Stimulated activated CD4-positive, alpha-beta T cell treated with anti-CD3 and anti-CD28 coated beads, Interleukin-2, amount 100 ng/mL, for 24 hours (primary cell): ENCODE measurements at regions not wholly inside any gene's neighbourhood (a gene's known extent, or its start where the extent isn't known, plus 50 kb on each side); places are given as distances from the start of the nearest gene placed in this dataset.
"Not testable (repeated sequence)": the region's sequence is repeated elsewhere in the genome, so short reads cannot be mapped to it uniquely, and the experiment has no call there.

Source experiments
- DNase-seq, 2 donors: peaks; one replicate each; pipeline ENCODE4 v3.0.0-alpha.2; 2020

DNA sequence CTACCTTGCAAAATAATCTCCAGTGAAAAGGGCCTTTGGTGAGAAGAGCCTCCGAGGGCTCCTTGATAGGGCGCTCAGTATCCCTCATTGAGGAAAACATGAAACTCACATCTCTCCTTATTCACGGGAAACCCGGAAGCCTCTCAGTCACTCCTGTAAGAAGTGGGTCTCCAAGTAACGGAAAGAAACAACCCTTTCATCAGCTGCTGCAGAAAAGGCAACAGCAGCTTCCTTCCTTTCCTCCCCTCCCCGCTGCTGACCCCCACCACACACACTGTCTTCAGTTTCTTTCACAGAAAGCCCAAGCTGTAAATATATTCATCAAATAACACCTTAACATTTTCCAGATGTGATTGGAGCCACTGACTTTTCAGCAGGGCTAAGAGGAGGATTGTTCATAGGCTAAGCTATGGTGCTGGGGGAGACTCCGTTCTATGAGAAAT, 81.4 kb downstream of the C9orf152 start:
- DNase-seq: no peak

DNA sequence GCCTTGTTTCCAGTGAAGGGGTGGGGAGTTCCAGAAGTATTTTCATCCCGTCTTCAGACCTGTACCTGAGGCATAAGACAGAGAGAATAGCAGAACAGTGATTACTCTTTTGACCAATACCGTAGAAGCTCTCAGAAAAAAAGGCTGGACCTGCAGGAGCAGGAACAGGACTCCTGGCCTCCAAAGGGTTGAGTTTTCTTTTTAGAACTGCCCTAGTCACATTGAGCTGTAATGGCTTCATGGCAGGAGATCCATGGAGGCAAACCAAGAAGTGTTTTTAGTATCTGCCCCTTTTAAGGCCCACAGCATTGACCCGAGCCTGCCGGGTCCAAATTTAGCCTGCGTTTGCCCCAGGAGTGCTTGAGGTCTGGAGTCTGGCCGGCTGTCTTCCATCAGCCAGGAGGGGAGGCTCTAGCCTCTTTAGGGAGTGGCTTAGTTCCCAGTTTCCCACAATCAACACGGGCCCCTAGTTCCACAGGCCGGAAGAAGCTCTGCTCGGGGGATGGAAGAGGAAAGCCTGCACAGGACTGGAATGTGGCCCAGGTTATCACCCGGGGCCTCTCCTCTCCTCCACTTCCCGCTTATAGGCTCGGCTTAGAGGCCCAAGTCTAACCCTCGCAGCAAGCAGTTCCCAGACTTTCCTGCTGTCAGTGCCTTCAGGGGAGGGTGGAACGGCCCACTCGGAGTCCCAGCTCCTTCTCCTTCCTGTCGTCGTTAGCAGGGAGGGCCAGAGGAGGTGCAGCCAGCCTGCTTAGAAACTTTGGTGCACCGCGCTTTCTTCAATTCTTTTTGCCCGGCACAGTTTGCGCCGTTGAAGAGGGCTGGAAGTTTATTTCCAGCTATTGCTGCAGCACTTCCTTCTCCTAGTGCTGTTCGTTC, 80.7 kb downstream of the C9orf152 start:
- DNase-seq: no peak

DNA sequence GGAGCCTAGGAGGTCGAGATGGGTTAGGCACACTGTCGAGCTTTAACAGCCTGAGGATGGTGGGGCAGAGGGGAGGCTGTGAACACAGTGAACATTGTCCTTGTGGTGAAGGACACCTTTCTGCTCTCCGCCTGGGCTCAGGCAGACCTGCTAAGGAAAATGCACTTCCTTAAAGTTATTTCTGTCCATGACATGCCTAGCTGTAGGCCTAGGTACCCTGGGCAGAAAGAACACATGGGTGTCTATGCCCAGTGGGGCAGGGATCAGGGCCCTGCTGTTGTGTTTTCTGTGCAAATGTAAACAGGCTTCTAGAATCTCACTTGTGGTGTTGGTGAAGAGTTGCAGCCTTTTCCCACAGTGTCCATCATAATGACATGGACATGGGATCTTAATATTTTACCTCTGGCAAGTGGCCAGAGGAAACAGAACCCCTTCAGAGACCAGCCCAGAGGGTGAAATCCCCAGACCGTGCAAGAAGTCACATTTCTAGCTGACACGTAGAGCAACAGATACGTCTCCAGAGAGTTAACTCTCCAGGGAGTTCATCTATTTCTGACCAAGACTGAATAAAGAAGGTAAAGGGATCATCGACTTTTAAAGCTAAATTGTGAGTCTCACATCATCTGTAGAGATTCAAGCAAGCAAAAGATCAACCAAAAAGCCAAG, 79.2 kb downstream of the C9orf152 start:
- DNase-seq: no peak

DNA sequence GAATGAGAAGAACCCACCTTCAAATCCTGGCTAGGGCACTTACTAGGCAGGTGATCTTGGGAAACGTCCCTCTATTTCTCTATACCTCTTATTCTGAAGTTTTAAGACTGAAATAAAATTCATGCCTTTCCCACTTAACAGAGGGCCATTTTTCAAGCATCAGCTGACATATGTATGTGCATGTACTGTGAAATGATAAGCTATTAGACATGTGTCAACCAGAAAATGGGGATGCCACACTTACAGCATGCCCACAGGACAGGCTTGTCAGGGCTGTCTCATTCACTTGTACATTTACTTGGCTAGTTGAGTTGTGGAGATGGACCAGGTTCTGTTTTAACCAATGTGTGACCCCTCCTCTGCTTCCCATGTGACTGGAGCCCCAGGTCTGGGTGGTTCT, 78.5 kb downstream of the C9orf152 start:
- no peak for DNase-seq

DNA sequence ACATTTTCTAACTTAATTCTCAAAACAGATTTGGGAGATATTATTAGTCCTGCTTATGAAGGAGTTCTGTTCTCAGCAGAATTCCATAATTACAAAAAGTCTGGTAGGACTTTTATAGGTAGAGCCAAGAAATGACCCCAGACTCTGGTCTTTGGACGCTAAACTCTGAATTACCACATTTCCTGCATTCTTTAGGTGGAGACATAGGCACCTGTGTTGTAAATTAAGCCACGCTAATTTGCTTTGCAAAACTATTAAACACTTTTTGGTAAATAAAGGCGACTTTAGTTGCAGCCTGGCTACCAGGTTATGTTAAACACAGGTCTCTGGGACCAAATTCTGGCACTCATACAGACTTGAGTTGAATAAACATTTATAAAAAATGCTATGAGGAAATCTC, 77.7 kb downstream of the C9orf152 start:
- no peak for DNase-seq

DNA sequence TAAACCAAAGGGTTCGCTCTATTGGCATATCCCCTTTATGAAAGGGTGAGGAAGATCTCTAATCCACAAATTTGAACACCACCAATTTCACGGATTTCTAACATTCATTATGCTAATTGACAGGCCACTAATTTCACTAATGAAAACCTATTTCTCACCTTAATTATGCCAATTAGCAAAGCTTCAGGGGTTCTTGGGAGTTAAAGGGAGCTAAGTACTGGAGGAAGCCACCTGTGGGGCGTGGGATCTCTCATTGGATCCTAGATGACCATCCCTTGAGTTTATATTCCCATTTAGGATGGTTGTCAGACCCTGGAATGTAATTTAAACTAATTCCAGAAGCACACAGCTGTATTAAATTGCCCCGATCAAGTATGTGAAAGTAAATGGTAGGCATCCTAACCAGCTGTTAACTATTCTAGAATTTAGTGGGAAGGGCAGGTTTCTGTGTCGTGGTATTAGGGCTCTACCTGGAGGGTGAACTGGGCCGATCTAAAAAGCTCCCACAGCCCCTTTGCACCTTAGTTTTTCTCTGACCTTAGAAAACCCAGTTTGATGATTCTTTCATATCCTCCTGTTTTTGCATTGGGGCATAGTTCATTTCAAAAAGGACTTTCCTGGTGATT, 77.1 kb downstream of the C9orf152 start:
- DNase-seq: no peak

DNA sequence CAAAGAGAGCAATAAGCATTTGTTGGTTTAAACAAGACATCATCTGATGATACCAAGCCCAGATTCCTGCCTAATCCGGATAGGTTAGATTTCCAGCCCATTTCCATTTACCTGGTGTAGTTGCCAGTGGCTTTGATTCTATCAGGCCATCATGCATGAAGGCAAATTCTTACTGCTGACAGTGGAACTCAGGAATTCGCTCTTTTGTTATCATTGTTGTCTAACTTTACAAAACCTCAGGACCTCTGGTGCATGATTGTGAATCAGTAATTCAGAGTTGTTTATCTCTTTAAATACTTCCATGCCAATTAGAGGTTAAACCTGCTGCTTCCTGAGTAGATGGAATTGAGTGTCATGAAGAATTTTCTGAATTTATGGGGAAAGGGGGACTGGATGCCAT, 76.5 kb downstream of the C9orf152 start:
- no peak for DNase-seq

DNA sequence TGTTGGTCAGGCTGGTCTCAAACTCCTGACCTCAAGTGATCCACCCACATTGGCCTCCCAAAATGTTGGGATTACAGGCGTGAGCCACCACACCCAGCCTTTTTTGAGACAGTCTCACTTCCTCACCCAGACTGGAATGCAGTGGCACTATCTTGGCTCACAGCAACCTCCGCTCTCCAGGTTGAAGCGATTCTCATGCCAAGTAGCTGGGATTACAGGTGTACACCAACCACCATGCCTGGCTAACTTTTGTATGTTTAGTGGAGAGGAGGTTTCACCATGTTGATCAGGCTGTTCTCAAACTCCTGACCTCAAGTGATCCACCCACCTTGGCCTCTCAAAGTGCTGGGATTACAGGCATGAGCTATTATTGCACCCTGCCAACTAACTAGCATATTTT, 75.4 kb downstream of the C9orf152 start:
- not testable (repeated sequence) for DNase-seq

DNA sequence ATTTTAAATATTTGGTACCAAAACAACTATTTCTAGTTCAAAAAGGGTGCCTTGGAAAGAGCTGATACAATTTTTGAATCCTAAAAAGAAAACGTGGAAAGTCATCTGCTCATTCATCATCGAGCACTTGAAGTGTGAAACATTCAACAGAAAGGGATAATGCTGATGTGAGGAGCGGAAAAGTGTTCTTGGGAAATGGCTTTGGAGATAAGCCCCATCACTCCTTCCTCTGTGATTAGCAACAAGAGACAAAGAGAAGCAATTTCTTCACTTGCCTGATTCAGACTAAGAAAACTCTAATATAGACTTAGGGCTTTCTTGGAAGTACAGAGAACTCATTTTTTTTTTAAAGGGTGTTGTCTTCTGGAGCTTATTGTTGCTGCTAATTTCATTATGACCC, 74.9 kb downstream of the C9orf152 start:
- no peak for DNase-seq

DNA sequence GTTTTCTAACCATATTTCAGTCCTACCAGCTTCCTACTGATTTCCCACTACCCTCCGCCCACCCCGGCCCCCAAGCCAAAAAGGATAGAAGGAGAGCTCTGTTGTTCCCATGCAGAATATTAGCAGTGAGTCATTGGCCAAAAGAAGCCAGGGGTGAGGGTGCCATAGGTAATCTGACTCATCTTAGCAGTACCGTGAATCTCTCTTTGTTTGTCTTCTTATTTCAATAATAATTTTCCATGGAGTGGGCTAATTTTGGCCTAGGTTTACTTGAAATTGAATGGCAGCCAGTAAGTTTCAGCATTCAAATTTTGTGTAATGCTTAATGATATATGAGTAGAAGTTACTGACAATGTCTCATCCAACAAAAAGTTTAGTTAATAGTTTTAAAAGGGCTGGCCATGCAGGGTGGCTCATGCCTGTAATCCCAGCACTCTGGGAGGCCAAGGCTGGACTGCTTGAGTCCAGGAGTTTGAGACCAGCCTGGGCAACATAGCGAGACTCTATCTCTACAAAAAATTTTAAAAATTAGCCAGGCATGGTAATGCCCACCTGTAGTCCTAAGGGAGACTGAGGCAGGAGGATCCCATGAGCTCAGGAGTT, 74.2 kb downstream of the C9orf152 start:
- DNase-seq: no peak

DNA sequence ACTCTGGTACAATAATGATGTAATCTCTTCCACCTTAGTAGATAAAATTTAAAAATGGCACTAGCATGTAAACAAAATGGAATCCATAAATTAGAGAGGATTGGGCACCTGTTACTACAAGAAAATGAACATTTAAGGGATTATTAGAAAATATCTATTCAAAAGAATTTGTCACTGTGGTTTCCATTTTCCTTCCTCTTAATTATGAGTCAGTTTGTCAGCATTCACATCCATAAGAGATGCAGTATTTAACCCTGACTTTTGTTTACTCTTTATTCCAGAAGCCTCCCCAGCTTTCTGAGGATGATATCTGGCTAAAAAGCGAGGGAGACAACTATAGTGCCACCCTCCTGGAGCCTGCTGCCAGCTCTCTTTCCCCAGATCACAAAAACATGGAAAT, 72.1 kb downstream of the C9orf152 start:
- no peak for DNase-seq

DNA sequence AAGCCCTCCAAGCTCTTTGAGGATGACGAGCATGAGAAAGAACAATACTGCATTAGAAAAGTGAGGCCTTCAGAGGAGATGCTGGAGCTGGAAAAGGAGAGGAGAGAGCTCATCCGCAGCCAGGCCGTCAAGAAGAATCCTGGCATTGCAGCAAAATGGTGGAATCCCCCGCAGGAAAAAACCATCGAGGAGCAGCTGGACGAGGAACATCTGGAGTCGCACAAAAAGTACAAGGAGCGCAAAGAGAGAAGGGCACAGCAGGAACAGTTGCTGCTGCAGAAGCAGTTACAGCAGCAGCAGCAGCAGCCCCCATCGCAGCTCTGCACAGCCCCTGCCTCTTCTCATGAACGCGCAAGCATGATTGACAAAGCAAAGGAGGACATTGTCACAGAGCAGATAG, 71.2 kb downstream of the C9orf152 start:
- DNase-seq: no peak

DNA sequence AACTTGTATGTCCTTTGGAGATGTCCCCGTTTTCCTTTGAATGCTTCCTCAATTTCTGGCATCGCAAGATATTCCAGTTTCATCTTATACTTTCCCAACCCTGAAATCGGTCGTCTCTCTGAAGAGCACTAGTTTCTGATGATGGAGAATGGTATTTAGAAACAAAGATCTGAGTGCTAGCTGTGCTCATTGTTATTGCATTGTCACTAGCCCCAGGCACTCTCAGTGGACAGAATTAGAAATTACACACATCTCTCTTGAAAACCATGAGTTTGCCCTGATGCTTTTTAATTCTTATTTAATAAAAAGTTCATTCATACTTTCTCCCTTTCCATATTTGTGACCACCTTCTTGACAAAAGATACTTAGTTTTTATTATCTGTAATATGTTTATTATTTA, 67.7 kb downstream of the C9orf152 start:
- DNase-seq: no peak

DNA sequence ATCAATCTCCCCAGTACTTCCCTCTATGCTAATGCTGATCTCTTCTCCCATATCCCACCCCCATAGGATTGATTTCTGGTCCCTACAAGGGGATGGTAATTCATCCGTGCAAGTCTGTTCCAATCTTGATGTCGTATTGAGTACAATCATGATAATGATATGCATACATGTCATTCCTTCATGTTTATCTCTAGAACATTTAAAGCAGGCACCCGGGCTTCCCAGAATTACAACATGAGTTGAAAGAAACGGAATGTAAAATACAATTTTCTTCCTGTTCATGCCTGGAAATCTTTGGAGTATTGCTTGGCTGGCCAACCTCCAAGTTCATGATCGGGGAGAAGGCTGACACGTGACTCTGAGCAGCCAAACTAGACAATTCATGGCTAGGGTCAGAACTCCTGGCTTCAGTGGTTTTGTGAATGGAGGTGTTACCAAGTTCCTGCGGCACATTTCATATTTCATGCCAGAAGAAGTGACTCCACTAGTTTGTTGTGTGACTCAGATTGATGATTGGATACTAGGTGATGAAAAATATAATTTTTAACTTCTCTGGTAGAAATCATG, 66.6 kb downstream of the C9orf152 start:
- DNase-seq: no peak

DNA sequence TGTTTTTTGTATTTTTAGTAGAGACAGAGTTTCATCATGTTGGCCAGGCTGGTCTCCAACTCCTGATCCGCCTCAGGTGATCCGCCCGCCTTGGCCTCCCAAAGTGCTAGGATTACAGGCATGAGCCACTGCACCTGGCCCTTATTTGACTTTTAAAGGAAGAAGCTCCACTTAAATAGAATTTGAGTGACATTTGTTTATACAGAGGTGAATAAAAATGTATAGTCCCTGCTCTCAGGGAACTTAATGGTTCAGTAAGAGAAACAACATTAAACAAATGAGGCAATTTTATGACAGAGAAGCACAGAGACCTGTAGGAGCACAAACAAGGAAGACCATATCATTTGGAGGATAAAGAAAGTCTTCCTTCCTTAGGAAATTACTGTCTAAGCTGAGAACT, 65.7 kb downstream of the C9orf152 start:
- no peak for DNase-seq

DNA sequence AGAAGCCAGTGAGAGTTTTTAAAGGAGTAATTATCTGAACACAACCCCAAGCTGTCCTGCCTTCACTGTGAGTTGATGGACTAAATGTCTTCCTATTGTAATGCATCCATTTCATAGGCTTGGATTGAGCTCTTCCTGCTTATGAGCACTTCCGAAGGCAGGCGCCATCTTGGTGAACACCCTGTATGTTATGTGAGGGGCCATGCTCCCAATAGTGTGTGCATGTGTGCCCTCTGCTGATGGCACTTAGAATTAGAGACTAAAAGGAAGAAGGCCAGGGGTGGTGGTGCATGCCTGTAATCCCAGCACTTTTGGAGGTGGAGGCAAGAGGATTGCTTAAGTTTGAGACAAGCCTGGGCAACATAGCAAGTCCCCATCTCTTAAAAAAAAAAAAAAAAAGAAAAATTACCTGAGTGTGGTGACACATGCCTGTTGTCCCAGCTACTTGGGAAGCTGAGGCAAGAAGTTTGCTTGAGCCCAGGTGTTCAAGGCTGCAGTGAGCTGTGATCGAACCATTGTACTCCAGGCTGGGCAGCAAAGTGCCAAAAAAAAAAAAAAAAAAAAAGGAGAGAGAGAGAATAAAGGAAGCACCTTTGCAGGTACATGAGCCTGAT, 65.0 kb downstream of the C9orf152 start:
- no peak for DNase-seq

DNA sequence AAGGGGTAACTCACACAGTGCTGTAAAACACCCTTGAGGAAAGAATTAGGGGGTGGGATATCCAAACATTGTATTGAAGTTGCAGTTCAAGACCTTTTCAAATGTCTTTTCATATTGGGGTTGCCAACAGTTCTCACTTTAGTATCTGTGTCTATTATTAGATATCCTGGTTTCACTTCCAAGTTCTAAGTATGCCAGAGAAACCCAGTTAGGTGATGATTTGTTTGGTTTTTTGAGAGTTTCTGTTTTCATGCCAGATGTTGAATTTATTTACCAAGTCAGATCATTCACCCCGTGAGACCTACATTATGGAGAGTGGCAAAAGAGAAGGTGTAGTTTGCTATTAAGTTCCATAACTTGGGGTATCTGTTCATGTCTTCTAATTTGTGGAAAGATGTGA, 64.5 kb downstream of the C9orf152 start:
- DNase-seq: no peak

DNA sequence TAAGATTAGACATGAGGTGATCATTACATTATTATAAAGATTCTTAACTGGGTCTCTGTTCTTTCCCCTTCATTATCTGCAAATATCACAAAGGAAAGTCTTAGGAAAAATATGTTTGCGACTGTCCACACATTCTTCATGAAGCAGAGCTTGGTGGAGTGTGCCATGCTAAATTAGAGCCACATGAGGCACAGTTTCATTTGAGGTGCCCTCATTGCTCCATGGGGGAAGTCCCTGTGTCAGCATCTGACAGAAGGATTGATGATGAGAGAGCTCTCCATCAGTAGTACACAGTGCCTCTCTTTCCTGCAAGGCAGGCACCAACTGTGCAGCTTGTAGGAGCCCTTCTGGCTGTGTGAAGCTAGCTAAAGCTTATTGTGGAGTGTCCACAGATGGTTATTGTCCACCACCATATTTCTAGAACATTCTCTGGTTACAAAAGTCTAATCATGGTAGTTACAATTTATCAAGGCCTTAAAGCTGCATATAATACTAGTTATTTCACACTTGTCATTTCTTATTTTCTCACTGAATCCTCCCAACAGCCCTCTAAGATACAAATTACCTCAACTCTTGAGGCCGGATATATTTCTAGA, 63.9 kb downstream of the C9orf152 start:
- DNase-seq: peak in 1 of 2 donors; percentile 29

DNA sequence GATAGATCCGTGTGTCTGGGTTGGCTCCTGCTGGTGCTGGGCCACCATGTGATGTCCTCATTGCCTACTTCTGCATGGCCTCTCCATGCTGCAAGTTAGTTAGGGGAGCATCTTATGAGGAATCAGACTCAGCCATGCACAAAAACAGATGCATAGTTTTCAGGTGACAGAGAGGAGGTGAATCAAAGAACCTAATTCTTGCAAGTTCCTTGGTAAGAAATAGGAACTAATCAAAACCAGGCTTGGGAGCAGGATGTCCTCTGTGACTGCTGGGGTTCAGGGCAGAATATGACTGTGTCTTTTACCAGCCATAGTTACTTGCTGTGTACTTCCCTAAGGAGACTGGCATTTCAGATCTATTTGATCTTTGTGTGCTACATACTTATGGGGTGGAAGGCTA, 61.6 kb downstream of the C9orf152 start:
- no peak for DNase-seq

DNA sequence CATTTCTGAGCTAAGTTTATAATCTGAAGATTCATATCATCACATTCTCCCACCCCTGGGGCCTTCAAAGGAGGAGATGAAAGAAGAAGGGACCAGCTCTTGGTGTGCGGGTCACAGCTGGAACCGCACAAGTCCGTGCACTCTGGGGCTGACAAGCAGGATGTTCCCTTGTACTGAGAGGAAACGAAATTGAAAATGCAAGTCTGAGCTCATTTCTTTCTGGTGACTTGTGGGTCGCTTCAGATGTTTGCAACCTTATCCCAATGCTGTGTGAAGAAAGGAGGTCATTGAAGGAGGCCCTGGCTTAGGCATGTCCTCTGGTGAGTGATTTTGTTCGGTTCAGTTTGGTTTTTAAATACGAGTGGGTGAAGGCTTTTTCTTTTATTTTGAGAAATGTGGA, 59.6 kb downstream of the C9orf152 start:
- DNase-seq: peak; percentile 60 to 63

DNA sequence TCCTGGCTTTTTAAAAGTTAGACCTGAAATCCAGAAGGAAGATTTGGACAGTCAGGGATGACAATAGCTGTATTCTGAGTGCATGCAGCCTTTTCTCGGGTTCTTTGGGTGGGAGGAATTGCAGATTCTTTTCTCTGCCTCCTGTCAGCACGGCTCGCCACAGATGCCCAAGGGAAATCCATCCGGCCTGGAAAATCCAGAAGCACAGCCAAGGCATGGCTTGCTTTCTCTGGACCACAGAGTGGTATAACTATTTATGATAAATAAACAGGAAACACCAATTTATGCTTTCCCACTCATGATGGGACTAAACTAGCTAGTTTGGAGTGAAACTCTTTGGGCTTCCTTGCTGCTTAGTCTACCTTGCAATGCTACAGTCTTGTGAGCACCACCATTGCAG, 59.1 kb downstream of the C9orf152 start:
- DNase-seq: no peak
